C4-2B (cell line): ENCODE measurements at regions not wholly inside any gene's neighbourhood (a gene's known extent, or its start where the extent isn't known, plus 50 kb on each side); places are given as distances from the start of the nearest gene placed in this dataset.

Experiments
- ZFX ChIP-seq: fragments of 450-650 bp; IDR thresholded peaks from 2 replicates; pipeline ENCODE4 v1.6.1; 2017
- TF ChIP-seq, protein P1 (sequence below): fragments of 450-650 bp; conservative IDR thresholded peaks from 2 replicates; pipeline ENCODE4 v1.5.1; 2017; ENCODE audit warnings: mild to moderate bottlenecking

DNA sequence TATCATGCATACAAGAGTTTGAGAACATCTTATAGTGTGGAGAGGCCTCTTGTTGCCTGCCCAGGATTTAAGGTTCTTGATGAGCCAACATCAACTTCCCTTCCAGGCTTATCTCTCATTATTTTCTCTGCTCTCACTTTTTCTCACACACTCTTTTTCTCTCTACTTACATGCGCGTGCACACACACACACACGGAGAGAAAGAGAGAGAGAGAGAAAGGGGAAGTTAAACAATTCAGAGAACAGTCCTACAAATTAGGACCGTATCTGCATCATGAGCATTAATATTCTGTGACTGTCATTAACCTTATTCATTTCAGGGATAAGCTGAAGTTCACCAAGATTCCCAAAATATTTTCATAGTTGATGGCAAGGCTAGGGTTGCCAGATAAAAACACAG, 269.0 kb downstream of the ZNF621 start:
- TF ChIP-seq, protein P1, sequence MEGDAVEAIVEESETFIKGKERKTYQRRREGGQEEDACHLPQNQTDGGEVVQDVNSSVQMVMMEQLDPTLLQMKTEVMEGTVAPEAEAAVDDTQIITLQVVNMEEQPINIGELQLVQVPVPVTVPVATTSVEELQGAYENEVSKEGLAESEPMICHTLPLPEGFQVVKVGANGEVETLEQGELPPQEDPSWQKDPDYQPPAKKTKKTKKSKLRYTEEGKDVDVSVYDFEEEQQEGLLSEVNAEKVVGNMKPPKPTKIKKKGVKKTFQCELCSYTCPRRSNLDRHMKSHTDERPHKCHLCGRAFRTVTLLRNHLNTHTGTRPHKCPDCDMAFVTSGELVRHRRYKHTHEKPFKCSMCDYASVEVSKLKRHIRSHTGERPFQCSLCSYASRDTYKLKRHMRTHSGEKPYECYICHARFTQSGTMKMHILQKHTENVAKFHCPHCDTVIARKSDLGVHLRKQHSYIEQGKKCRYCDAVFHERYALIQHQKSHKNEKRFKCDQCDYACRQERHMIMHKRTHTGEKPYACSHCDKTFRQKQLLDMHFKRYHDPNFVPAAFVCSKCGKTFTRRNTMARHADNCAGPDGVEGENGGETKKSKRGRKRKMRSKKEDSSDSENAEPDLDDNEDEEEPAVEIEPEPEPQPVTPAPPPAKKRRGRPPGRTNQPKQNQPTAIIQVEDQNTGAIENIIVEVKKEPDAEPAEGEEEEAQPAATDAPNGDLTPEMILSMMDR: no peak
- TF ChIP-seq ZFX: no peak
